GM21619 (cell line): ENCODE measurements at regions not wholly inside any gene's neighbourhood (a gene's known extent, or its start where the extent isn't known, plus 50 kb on each side); places are given as distances from the start of the nearest gene placed in this dataset.

Source experiments
- ATAC-seq: cut with Tn5 transposase; IDR thresholded peaks from one replicate; pipeline ENCODE4 v1.9.1; 2021; ENCODE audit not compliant: unreplicated experiment

- ATAC-seq: no peak
Measured at GRCh38 chr2:2932692-2933305, 444.8 kb downstream of the EIPR1 start.

- no peak for ATAC-seq
Measured at GRCh38 chr2:2932189-2932588, 445.4 kb downstream of the EIPR1 start.

- ATAC-seq: no peak
Measured at GRCh38 chr2:2931318-2932075, 446.1 kb downstream of the EIPR1 start.

- no peak for ATAC-seq
Measured at GRCh38 chr2:2930841-2931240, 446.8 kb downstream of the EIPR1 start.

- peak; percentile 42 for ATAC-seq
Measured at GRCh38 chr2:2926858-2927175, 450.8 kb downstream of the EIPR1 start.

- ATAC-seq: peak; percentile 82
Measured at GRCh38 chr2:2926009-2926857, 451.4 kb downstream of the EIPR1 start.

- ATAC-seq: no peak
Measured at GRCh38 chr2:2922156-2922555, 455.5 kb downstream of the EIPR1 start.

- no peak for ATAC-seq
Measured at GRCh38 chr2:2921011-2921720, 456.5 kb downstream of the EIPR1 start.

GRCh38 chr2:2919574-2920365 is 457.8 kb downstream of the EIPR1 start:
- no peak for ATAC-seq

GRCh38 chr2:2919026-2919425 is 458.6 kb downstream of the EIPR1 start:
- no peak for ATAC-seq

GRCh38 chr2:2916621-2917020 is 461.0 kb downstream of the EIPR1 start:
- ATAC-seq: no peak

- no peak for ATAC-seq
Measured at GRCh38 chr2:2914252-2914651, 463.4 kb downstream of the EIPR1 start.

GRCh38 chr2:2913601-2914120 is 464.0 kb downstream of the EIPR1 start:
- no peak for ATAC-seq

- no peak for ATAC-seq
Measured at GRCh38 chr2:2912731-2913130, 464.9 kb downstream of the EIPR1 start.

- no peak for ATAC-seq
Measured at GRCh38 chr2:2912293-2912692, 465.3 kb downstream of the EIPR1 start.

- ATAC-seq: no peak
Measured at GRCh38 chr2:2910259-2910658, 467.4 kb downstream of the EIPR1 start.

GRCh38 chr2:2909086-2910035 is 468.3 kb downstream of the EIPR1 start:
- no peak for ATAC-seq

GRCh38 chr2:2906091-2906490 is 471.5 kb downstream of the EIPR1 start:
- no peak for ATAC-seq

- no peak for ATAC-seq
Measured at GRCh38 chr2:2904721-2905350, 472.8 kb downstream of the EIPR1 start.
